ENCODE measurements at regions not wholly inside any gene's neighbourhood (a gene's known extent, or its start where the extent isn't known, plus 50 kb on each side); places are given as distances from the start of the nearest gene placed in this dataset.

DNA sequence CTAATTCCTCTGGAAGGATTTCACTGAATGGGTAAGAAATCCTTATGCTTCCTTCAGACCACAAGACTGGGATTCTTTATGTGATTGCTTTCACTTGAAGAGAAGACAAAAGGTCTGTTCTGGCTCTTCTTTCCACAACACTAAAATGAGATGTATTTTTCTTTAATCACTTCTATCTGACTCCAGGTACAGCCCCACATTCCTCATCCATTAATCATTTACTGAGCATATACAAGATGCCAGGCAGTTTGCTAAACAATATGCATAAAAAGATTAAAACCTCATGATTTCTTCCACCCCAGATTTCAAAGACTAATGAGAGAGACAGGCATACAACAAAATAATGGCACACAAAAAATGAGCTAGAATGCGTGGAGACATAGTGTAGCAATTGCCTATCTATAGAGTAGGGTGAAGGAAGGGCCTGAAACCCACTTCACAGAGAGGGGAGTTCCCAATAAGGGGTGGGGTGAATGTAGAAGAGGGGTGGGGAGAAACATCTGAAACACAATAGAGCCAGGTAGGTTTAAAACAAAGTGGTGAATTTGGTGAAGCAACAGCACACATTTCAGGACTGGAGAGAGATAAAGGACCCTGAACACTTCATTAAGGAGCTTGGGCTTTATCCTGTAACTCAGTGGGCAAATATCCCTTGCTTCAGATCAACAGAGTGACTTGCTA lies 65.1 kb upstream of the PRB2 start:
- no peaks in the 10 kb centered on the region for H3K36me3 ChIP-seq (ENCODE audit: insufficient read depth, low read length)
- no peak overlapping the region for H3K27ac ChIP-seq (ENCODE audit: low read length)
- no peaks in the 10 kb centered on the region for H3K9me3 ChIP-seq (ENCODE audit: low read length)
- no peak overlapping the region for H3K4me3 ChIP-seq (ENCODE audit: low read length)
- no peak for TF ChIP-seq RAD21 (conservative IDR thresholded peaks at IDR 0.05)
- no peak for TF ChIP-seq CTCF (IDR thresholded peaks at IDR 0.05; ENCODE audit: poor library complexity, severe bottlenecking)
- no peak for TF ChIP-seq SMC3 (conservative IDR thresholded peaks at IDR 0.05; ENCODE audit: poor library complexity)
- no peak for TF ChIP-seq EZH2 (IDR thresholded peaks at IDR 0.05; ENCODE audit: borderline replicate concordance, insufficient read depth, low read length, poor library complexity, severe bottlenecking)
- no peak for TF ChIP-seq POLR2AphosphoS5 (IDR thresholded peaks at IDR 0.05)
- H3K9ac ChIP-seq (ENCODE audit: low read length), result no peak overlapping the region
- no peak overlapping the region for H3K4me2 ChIP-seq (ENCODE audit: low read length)
- no peak overlapping the region for H2AFZ ChIP-seq (ENCODE audit: low read depth, low read length)
- H3F3A ChIP-seq (ENCODE audit: insufficient read depth, low read length, poor library complexity, severe bottlenecking), result no peaks in the 10 kb centered on the region
- no peaks in the 10 kb centered on the region for H3K27me3 ChIP-seq (ENCODE audit: insufficient read depth, low read depth, low read length)
- no peaks in the 10 kb centered on the region for H3K79me2 ChIP-seq (replicated peaks; ENCODE audit: insufficient read depth, low read length)
- no peaks in the 10 kb centered on the region for H3K9me2 ChIP-seq (ENCODE audit: insufficient read depth, low read length)
- H4K20me1 ChIP-seq (ENCODE audit: insufficient read depth), result no peaks in the 10 kb centered on the region

GRCh38 chr12:11461433-11461832 lies 66.1 kb upstream of the PRB2 start:
- no peaks in the 10 kb centered on the region for H3F3A ChIP-seq (ENCODE audit: insufficient read depth, low read length, poor library complexity, severe bottlenecking)
- no peaks in the 10 kb centered on the region for H4K20me1 ChIP-seq (ENCODE audit: insufficient read depth)
- no peaks in the 10 kb centered on the region for H3K36me3 ChIP-seq (ENCODE audit: insufficient read depth, low read length)
- H3K79me2 ChIP-seq (replicated peaks; ENCODE audit: insufficient read depth, low read length), result no peaks in the 10 kb centered on the region
- no peaks in the 10 kb centered on the region for H3K27me3 ChIP-seq (ENCODE audit: insufficient read depth, low read depth, low read length)
- H2AFZ ChIP-seq (ENCODE audit: low read depth, low read length), result no peak overlapping the region
- no peak overlapping the region for H3K27ac ChIP-seq (ENCODE audit: low read length)
- H3K4me2 ChIP-seq (ENCODE audit: low read length), result no peak overlapping the region
- H3K9ac ChIP-seq (ENCODE audit: low read length), result no peak overlapping the region
- no peaks in the 10 kb centered on the region for H3K9me3 ChIP-seq (ENCODE audit: low read length)
- H3K9me2 ChIP-seq (ENCODE audit: insufficient read depth, low read length), result no peaks in the 10 kb centered on the region
- H3K4me3 ChIP-seq (ENCODE audit: low read length), result no peak overlapping the region
- TF ChIP-seq SMC3 (conservative IDR thresholded peaks at IDR 0.05; ENCODE audit: poor library complexity) (no peak), MXI1 (conservative IDR thresholded peaks at IDR 0.05; ENCODE audit: poor library complexity, severe bottlenecking) (no peak), RAD21 (conservative IDR thresholded peaks at IDR 0.05) (no peak), POLR2AphosphoS5 (IDR thresholded peaks at IDR 0.05) (no peak), CTCF (IDR thresholded peaks at IDR 0.05; ENCODE audit: poor library complexity, severe bottlenecking) (no peak), EP300 (conservative IDR thresholded peaks at IDR 0.05; ENCODE audit: poor library complexity, severe bottlenecking) (no peak), TAF1 (IDR thresholded peaks at IDR 0.05; ENCODE audit: low read depth) (no peak), EZH2 (IDR thresholded peaks at IDR 0.05; ENCODE audit: borderline replicate concordance, insufficient read depth, low read length, poor library complexity, severe bottlenecking) (no peak), REST (IDR thresholded peaks at IDR 0.05; ENCODE audit: borderline replicate concordance) (no peak)
